OCI-LY7 (cell line): ENCODE measurements at regions not wholly inside any gene's neighbourhood (a gene's known extent, or its start where the extent isn't known, plus 50 kb on each side); places are given as distances from the start of the nearest gene placed in this dataset.

ENCODE experiments used
- EZH2phosphoT487 ChIP-seq: fragments of 200-600 bp; sonication (generic); IDR thresholded peaks from 2 replicates; pipeline ENCODE4 v1.6.1; 2018; ENCODE audit warnings: low read depth, borderline replicate concordance, mild to moderate bottlenecking, mixed run types, antibody characterized with exemption, low read length, moderate library complexity, mixed read lengths
- TF ChIP-seq, protein P1 (sequence below): fragments of 200-600 bp; sonication (generic); conservative IDR thresholded peaks from 2 replicates; pipeline ENCODE4 v1.5.1; 2014; ENCODE audit warnings: mild to moderate bottlenecking, antibody characterized with exemption, low read length, moderate library complexity, mixed read lengths

GRCh38 chr14:53814392-53814791 lies 142.2 kb downstream of the BMP4 start:
- TF ChIP-seq, protein P1, sequence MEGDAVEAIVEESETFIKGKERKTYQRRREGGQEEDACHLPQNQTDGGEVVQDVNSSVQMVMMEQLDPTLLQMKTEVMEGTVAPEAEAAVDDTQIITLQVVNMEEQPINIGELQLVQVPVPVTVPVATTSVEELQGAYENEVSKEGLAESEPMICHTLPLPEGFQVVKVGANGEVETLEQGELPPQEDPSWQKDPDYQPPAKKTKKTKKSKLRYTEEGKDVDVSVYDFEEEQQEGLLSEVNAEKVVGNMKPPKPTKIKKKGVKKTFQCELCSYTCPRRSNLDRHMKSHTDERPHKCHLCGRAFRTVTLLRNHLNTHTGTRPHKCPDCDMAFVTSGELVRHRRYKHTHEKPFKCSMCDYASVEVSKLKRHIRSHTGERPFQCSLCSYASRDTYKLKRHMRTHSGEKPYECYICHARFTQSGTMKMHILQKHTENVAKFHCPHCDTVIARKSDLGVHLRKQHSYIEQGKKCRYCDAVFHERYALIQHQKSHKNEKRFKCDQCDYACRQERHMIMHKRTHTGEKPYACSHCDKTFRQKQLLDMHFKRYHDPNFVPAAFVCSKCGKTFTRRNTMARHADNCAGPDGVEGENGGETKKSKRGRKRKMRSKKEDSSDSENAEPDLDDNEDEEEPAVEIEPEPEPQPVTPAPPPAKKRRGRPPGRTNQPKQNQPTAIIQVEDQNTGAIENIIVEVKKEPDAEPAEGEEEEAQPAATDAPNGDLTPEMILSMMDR, result no peak
- TF ChIP-seq EZH2phosphoT487, result no peak
